GM18511 (cell line): ENCODE measurements at regions not wholly inside any gene's neighbourhood (a gene's known extent, or its start where the extent isn't known, plus 50 kb on each side); places are given as distances from the start of the nearest gene placed in this dataset.
"Not testable (repeated sequence)": the region's sequence is repeated elsewhere in the genome, so short reads cannot be mapped to it uniquely, and the experiment has no call there.

ENCODE experiments used
- ATAC-seq: cut with Tn5 transposase; IDR thresholded peaks from one replicate; pipeline ENCODE4 v1.9.1; 2021; ENCODE audit warnings: mild to moderate bottlenecking, moderate library complexity; ENCODE audit not compliant: unreplicated experiment

DNA sequence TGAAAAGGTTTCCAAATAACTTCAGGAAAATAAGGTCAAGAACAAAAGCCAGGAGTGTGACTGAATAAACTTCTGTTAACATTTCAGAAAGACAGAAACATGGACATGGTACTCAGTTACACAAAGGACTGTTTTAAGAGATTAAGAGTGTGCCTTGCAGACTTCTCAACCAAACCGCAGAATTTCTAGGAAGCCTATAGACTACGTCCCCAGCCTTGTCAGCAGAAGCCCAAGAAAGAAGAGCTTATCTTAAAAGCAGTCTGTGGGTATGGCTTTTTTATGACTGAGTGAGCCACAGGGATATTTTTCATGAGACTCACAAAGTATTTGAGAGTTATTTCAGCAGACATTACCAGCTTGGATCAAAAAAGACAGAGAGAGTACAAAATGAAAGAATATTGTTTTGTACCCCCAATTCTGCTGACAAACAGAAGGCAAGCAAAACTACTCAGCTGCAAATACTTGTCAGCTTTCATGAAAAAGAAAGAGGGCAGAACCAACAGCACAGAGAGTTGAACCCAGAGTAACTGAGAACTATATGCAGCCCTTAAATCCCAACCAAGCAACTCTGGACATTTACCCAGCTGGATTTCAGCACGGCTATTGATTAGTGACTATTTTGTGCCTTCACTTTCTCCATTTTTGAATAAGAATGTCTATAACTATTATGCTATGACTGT, 711.0 kb upstream of the CTNND2 start:
- no peak for ATAC-seq

- no peak for ATAC-seq
These were observed 710.4 kb upstream of the CTNND2 start for GRCh38 chr5:12614608-12615007.

- ATAC-seq, result no peak
These were observed 706.9 kb upstream of the CTNND2 start for GRCh38 chr5:12611132-12611531.

GRCh38 chr5:12607817-12608216, 703.6 kb upstream of the CTNND2 start:
- ATAC-seq, result not testable (repeated sequence)

DNA sequence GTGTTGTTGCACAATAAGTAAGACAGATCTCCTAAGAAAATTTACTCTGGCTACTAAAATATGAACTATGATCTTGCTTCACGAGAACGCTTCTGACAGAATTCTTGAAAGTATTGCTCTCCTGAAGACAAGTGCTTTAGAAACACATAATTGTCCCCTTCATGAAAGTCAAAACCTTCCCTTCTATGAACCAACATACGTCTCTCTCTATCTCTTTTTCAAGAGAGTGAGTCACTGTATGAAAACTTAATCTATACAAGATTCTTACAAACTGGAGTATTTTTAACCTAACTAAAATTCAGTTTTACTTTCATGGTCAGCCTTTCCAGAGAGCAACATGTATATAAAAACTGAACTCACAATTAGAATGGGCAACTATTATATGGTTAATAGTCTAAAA, 688.0 kb upstream of the CTNND2 start:
- ATAC-seq, result no peak

GRCh38 chr5:12586406-12586805, 682.2 kb upstream of the CTNND2 start:
- no peak for ATAC-seq

DNA sequence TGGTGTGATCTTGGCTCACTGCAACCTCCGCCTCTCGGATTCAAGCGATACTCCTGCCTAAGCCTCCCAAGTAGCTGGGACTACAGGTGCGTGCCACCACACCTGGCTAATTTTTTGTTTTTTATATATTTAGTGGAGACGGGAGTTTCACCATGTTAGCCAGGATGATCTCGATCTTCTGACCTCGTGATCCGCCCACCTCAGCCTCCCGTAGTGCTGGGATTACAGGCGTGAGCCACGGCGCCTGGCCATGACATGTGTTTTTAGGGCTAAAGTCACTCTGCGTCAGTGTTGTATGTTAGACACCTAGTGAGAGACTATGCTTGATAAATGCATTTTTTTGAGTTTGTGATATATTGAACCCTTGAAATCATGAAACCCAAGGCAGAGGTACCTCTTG, 674.6 kb upstream of the CTNND2 start:
- not testable (repeated sequence) for ATAC-seq

GRCh38 chr5:12576953-12577352, 672.7 kb upstream of the CTNND2 start:
- ATAC-seq, result not testable (repeated sequence)

DNA sequence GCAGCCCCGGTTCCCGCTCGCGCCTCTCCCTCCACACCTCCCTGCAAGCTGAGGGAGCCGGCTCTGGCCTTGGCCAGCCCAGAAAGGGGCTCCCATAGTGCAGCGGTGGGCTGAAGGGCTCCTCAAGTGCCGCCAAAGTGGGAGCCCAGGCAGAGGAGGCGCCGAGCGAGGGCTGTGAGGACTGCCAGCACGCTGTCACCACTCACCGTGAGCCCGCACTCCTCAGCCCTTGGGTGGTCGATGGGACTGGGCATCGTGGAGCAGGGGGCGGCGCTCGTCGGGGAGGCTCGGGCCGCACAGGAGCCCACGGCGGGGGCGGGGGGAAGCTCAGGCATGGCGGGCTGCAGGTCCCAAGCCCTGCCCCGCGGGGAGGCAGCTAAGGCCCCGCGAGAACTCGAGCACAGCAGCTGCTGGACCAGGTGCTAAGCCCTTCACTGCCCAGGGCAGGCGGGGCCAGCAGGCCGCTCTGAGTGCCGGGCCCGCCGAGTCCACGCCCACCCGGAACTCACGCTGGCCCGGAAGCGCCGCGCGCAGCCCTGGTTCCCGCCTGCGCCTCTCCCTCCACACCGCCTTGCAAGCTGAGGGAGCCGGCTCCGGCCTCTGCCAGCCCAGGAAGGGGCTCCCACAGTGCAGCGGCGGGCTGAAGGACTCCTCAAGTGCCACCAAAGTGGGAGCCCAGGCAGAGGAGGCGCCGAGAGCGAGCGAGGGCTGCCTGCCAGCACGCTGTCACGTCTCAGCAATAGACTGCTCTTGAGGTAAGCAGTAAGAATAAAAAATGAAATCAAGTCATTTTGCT, 670.2 kb upstream of the CTNND2 start:
- ATAC-seq, result not testable (repeated sequence)

DNA sequence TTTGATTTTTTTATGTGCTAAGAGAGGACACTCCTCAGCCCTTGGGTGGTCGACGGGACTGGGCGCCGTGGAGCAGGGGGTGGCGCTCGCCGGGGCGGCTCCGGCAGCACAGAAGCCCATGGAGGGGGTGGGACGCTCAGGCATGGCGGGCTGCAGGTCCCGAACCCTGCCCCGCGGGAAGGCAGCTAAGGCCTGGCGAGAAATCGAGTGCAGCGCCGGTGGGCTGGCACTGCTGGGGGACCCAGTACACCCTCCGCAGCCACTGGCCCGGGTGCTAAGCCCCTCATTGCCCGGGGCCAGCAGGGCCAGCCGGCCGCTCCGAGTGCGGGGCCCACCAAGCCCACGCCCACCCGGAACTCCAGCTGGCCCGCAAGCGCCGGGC, 669.7 kb upstream of the CTNND2 start:
- ATAC-seq, result not testable (repeated sequence)

DNA sequence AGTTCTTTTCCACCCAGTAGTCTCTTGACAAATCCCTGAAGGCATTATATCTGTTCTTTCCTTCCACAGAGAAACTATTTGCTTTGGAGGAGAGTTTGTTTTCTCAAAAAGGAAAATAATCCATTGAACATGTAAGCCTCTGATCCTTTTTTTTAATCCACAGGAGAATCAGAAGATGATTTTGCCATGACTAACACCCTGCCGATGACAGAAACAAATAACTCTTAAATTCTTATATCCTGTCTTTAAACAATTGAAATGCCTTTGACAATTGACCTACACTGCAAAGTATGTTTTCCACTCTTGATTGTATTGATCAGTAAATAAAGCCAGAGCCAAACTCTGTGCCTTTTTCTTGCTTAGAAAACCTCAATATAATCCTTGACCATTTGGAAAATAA, 666.4 kb upstream of the CTNND2 start:
- no peak for ATAC-seq

GRCh38 chr5:12566441-12566840, 662.2 kb upstream of the CTNND2 start:
- ATAC-seq, result no peak

- no peak for ATAC-seq
These were observed 652.8 kb upstream of the CTNND2 start for GRCh38 chr5:12557012-12557411.

- ATAC-seq, result no peak
These were observed 621.9 kb upstream of the CTNND2 start for GRCh38 chr5:12526113-12526512.

- no peak for ATAC-seq
These were observed 617.9 kb upstream of the CTNND2 start for GRCh38 chr5:12522116-12522515.

DNA sequence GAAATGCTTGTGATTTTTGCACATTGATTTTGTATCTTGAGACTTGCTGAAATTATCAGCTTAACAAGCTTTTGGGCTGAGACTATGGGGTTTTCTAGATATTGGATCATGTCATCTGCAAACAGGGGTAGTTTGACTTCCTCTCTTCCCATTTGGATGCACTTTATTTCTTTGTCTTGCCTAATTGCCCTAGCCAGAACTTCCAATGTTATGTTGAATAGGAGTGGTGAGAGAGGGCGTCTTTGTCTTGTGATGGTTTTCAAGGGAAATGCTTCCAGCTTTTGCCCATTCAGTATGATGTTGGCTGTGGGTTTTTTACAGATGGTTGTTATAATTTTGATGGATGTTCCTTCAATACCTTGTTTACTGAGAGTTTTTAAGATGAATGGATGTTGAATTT, 600.7 kb upstream of the CTNND2 start:
- ATAC-seq, result not testable (repeated sequence)

- no peak for ATAC-seq
These were observed 583.9 kb upstream of the CTNND2 start for GRCh38 chr5:12488161-12488560.

GRCh38 chr5:12480487-12480886, 576.2 kb upstream of the CTNND2 start:
- no peak for ATAC-seq

GRCh38 chr5:12477554-12477953, 573.3 kb upstream of the CTNND2 start:
- no peak for ATAC-seq

GRCh38 chr5:12467799-12468198, 563.6 kb upstream of the CTNND2 start:
- ATAC-seq, result no peak

- no peak for ATAC-seq
These were observed 556.4 kb upstream of the CTNND2 start for GRCh38 chr5:12460493-12461261.

- ATAC-seq, result no peak
These were observed 555.1 kb upstream of the CTNND2 start for GRCh38 chr5:12459326-12459725.
